H9 (cell line): ENCODE measurements at regions not wholly inside any gene's neighbourhood (a gene's known extent, or its start where the extent isn't known, plus 50 kb on each side); places are given as distances from the start of the nearest gene placed in this dataset.

Source experiments
- DNase-seq: peaks from one replicate; pipeline ENCODE4 v3.0.0-alpha.2; 2017
- H2AFZ ChIP-seq: one replicate; pipeline ENCODE4 v1.6.1; 2013; ENCODE audit warnings: mild to moderate bottlenecking, low read length, control low read depth, moderate library complexity
- H2AK5ac ChIP-seq: 2 replicates; pipeline ENCODE4 v1.6.1; 2013; ENCODE audit warnings: low read length, control low read depth, mixed read lengths; ENCODE audit not compliant: insufficient read length
- H2BK120ac ChIP-seq: one replicate; pipeline ENCODE4 v1.6.1; 2013; ENCODE audit warnings: low read depth, mild to moderate bottlenecking, low read length, control low read depth, inconsistent platforms; ENCODE audit not compliant: poor library complexity, severe bottlenecking
- H2BK12ac ChIP-seq: 2 replicates; pipeline ENCODE4 v1.6.1; 2013; ENCODE audit warnings: low read length, control low read depth, mixed read lengths, low read depth; ENCODE audit not compliant: insufficient read length
- H2BK15ac ChIP-seq: 2 replicates; pipeline ENCODE4 v1.6.1; 2013; ENCODE audit warnings: low read depth, low read length, control low read depth
- H2BK20ac ChIP-seq: one replicate; pipeline ENCODE4 v1.6.1; 2013; ENCODE audit warnings: low read depth, mild to moderate bottlenecking, low read length, control low read depth, inconsistent platforms; ENCODE audit not compliant: poor library complexity, severe bottlenecking
- H2BK5ac ChIP-seq: 2 replicates; pipeline ENCODE4 v1.6.1; 2013; ENCODE audit warnings: low read length, control low read depth, mixed read lengths; ENCODE audit not compliant: insufficient read length
- H3K14ac ChIP-seq: 2 replicates; pipeline ENCODE4 v1.6.1; 2013; ENCODE audit warnings: low read length, control low read depth; ENCODE audit not compliant: insufficient read depth
- H3K18ac ChIP-seq: 2 replicates; pipeline ENCODE4 v1.6.1; 2013; ENCODE audit warnings: low read depth, mild to moderate bottlenecking, mixed read lengths, low read length, control low read depth; ENCODE audit not compliant: insufficient read length
- H3K23ac ChIP-seq: 2 replicates; pipeline ENCODE4 v1.6.1; 2013; ENCODE audit warnings: low read length, control low read depth, mixed read lengths, low read depth; ENCODE audit not compliant: insufficient read length
- H3K23me2 ChIP-seq: 2 replicates; pipeline ENCODE4 v1.6.1; 2013; ENCODE audit warnings: low read depth, mild to moderate bottlenecking, mixed read lengths, low read length, control low read depth; ENCODE audit not compliant: insufficient read length, poor library complexity, severe bottlenecking
- H3K27ac ChIP-seq: 2 replicates; pipeline ENCODE4 v1.5.1; 2013; ENCODE audit warnings: low read length, control low read depth, mixed read lengths, low read depth; ENCODE audit not compliant: insufficient read length
- H3K27me3 ChIP-seq: 2 replicates; pipeline ENCODE4 v1.6.1; 2013; ENCODE audit warnings: low read length, control low read depth, inconsistent platforms; ENCODE audit not compliant: insufficient read depth
- H3K4ac ChIP-seq: 2 replicates; pipeline ENCODE4 v1.6.1; 2013; ENCODE audit warnings: low read depth, mild to moderate bottlenecking, control low read depth, inconsistent platforms, low read length, moderate library complexity
- H3K4me1 ChIP-seq: 2 replicates; pipeline ENCODE4 v1.6.1; 2013; ENCODE audit warnings: low read length, control low read depth, inconsistent platforms; ENCODE audit not compliant: insufficient read depth
- H3K4me2 ChIP-seq: 2 replicates; pipeline ENCODE4 v1.6.1; 2013; ENCODE audit warnings: low read length, control low read depth, mixed read lengths; ENCODE audit not compliant: insufficient read length, insufficient read depth
- H3K56ac ChIP-seq: 2 replicates; pipeline ENCODE4 v1.6.1; 2013; ENCODE audit warnings: low read depth, mild to moderate bottlenecking, mixed read lengths, low read length, control low read depth; ENCODE audit not compliant: insufficient read length
- H3K79me1 ChIP-seq: 2 replicates; pipeline ENCODE4 v1.6.1; 2013; ENCODE audit warnings: low read depth, mild to moderate bottlenecking, moderate library complexity, low read length, control low read depth, inconsistent platforms; ENCODE audit not compliant: insufficient read depth, poor library complexity, severe bottlenecking
- H3K79me2 ChIP-seq: 2 replicates; pipeline ENCODE4 v1.6.1; 2013; ENCODE audit warnings: low read length, control low read depth, inconsistent platforms; ENCODE audit not compliant: insufficient read depth
- H3K9ac ChIP-seq: 2 replicates; pipeline ENCODE4 v1.6.1; 2013; ENCODE audit warnings: low read length, control low read depth, mixed read lengths; ENCODE audit not compliant: insufficient read length; ENCODE audit errors: extremely low read depth
- H3K9me3 ChIP-seq: one replicate; pipeline ENCODE4 v1.6.1; 2013; ENCODE audit warnings: low read depth, low read length, inconsistent platforms; ENCODE audit not compliant: control insufficient read depth
- H3T11ph ChIP-seq: one replicate; pipeline ENCODE4 v1.6.1; 2013; ENCODE audit warnings: mild to moderate bottlenecking, low read length, control low read depth, inconsistent platforms
- H4K20me1 ChIP-seq: one replicate; pipeline ENCODE4 v1.6.1; 2013; ENCODE audit not compliant: control insufficient read depth, insufficient read length, insufficient read depth
- H4K5ac ChIP-seq: 2 replicates; pipeline ENCODE4 v1.6.1; 2013; ENCODE audit warnings: low read depth, mild to moderate bottlenecking, mixed read lengths, low read length, control low read depth; ENCODE audit not compliant: insufficient read length
- H4K8ac ChIP-seq: replicated peaks from 2 replicates; pipeline ENCODE4 v1.6.1; 2013; ENCODE audit warnings: low read length, control low read depth, mixed read lengths, low read depth; ENCODE audit not compliant: insufficient read length
- H4K91ac ChIP-seq: 2 replicates; pipeline ENCODE4 v1.6.1; 2013; ENCODE audit warnings: low read depth, mild to moderate bottlenecking, moderate library complexity, mixed read lengths, low read length, control low read depth; ENCODE audit not compliant: insufficient read length
- H3K27ac Mint-ChIP-seq, 3 experiments: 2 replicates in 2 of 3; 3 replicates in 1 of 3; pipeline ENCODE4 v1.8.0; 2020 to 2021; ENCODE audit warnings: mixed read lengths in 3 of 3, mild to moderate bottlenecking in 1 of 3, moderate library complexity in 1 of 3
- H3K27me3 Mint-ChIP-seq: 2 replicates; pipeline ENCODE4 v1.8.0; 2021; ENCODE audit warnings: low read depth, mild to moderate bottlenecking, moderate library complexity, mixed read lengths
- H3K36me3 Mint-ChIP-seq, 3 experiments: 2 replicates in 2 of 3; 3 replicates in 1 of 3; pipeline ENCODE4 v1.8.0; 2020 to 2021; ENCODE audit warnings: low read depth in 3 of 3, mixed read lengths in 3 of 3; ENCODE audit not compliant: insufficient read depth in 1 of 3
- H3K4me1 Mint-ChIP-seq, 2 experiments: 2 replicates each; pipeline ENCODE4 v1.8.0; 2020; ENCODE audit warnings: mixed read lengths in 2 of 2
- H3K4me3 Mint-ChIP-seq, 2 experiments: 2 replicates in 1 of 2; 3 replicates in 1 of 2; pipeline ENCODE4 v1.8.0; 2020 to 2021; ENCODE audit warnings: mild to moderate bottlenecking in 2 of 2, mixed read lengths in 2 of 2, moderate library complexity in 1 of 2
- H3K9me3 Mint-ChIP-seq, 2 experiments: 2 replicates in 1 of 2; 3 replicates in 1 of 2; pipeline ENCODE4 v1.8.0; 2020; ENCODE audit warnings: mild to moderate bottlenecking in 2 of 2, mixed read lengths in 2 of 2, moderate library complexity in 1 of 2
- CTCF ChIP-seq: fragments of 200-600 bp; sonication (generic); conservative IDR thresholded peaks from 3 replicates; pipeline ENCODE4 v1.8.0; 2021; ENCODE audit warnings: antibody characterized with exemption, mild to moderate bottlenecking
- WGBS: extraction: QIAGEN DNeasy Blood & Tissue Kit; methylation state at CpG from one replicate; pipeline ENCODE4 v1.1.7; 2013; ENCODE audit warnings: missing lambda C conversion rate, low lambda C conversion rate, mixed read lengths; ENCODE audit not compliant: insufficient read length; ENCODE audit errors: extremely low coverage; 5-methylcytosine and 5-hydroxymethylcytosine counted together

GRCh38 chr6:103617642-103618041, 1242.1 kb downstream of the HACE1 start:
- Histone ChIP-seq H3K14ac (no peak overlapping the region), H3K18ac (no peak overlapping the region), H3K9me3 (no peaks in the 10 kb centered on the region), H2BK20ac (no peak overlapping the region), H3K27ac (no peak overlapping the region), H3K4me2 (no peak overlapping the region), H4K91ac (no peak overlapping the region), H3K79me2 (no peaks in the 10 kb centered on the region), H3T11ph (no peak overlapping the region), H3K9ac (no peak overlapping the region), H3K56ac (no peak overlapping the region), H3K79me1 (no peaks in the 10 kb centered on the region), H3K4me1 (no peaks in the 10 kb centered on the region), H2BK5ac (no peak overlapping the region), H2AK5ac (no peak overlapping the region), H2BK12ac (no peak overlapping the region), H4K20me1 (no peaks in the 10 kb centered on the region), H2BK120ac (no peak overlapping the region), H2BK15ac (no peak overlapping the region), H4K5ac (no peak overlapping the region), H4K8ac (no peak overlapping the region), H3K23me2 (no peaks in the 10 kb centered on the region), H3K27me3 (no peaks in the 10 kb centered on the region), H3K4ac (no peak overlapping the region), H3K23ac (no peak overlapping the region), H2AFZ (no peak overlapping the region)
- no CpG with 5 or more reads among the region's 1 CpG for WGBS
- Mint-ChIP-seq H3K27ac (no peak overlapping the region), H3K36me3 (no peaks in the 10 kb centered on the region), H3K27me3 (no peaks in the 10 kb centered on the region), H3K4me3 (no peak overlapping the region), H3K4me1 (0 out of 4 replicates have a peak, but pooled peaks cover 0 to 4% of the 10 kb centered on the region in 2 experiments), H3K9me3 (peaks cover 6 to 9% of the 10 kb centered on the region in 2 experiments; a peak in 3 of 5 replicates)
- TF ChIP-seq CTCF: no peak
- no peak for DNase-seq
